ENCODE measurements at regions not wholly inside any gene's neighbourhood (a gene's known extent, or its start where the extent isn't known, plus 50 kb on each side); places are given as distances from the start of the nearest gene placed in this dataset.
"Not testable (repeated sequence)": the region's sequence is repeated elsewhere in the genome, so short reads cannot be mapped to it uniquely, and the experiment has no call there.

- TF ChIP-seq CTCF (conservative IDR thresholded peaks at IDR 0.05; ENCODE audit: low read length); EZH2phosphoT487 (IDR thresholded peaks at IDR 0.05; ENCODE audit: borderline replicate concordance): not testable (repeated sequence)
Observed at GRCh38 chr12:62010331-62010906, 249.8 kb upstream of the USP15 start.

All from Loucy (cell line).